SK-N-SH (cell line): ENCODE measurements at regions not wholly inside any gene's neighbourhood (a gene's known extent, or its start where the extent isn't known, plus 50 kb on each side); places are given as distances from the start of the nearest gene placed in this dataset.

ENCODE experiments used
- CTCF ChIA-PET: fragments of 300-600, 350-600 bp; formaldehyde crosslinking; extraction: SDS; loops from one replicate; lab custom pipeline; 2021; lab: Yijun Ruan, JAX
- POLR2A ChIA-PET: fragments of 350-600 bp; sonication (Branson Sonifier 250); formaldehyde crosslinking; extraction: SDS; loops from one replicate; lab custom pipeline; 2020; ENCODE audit warnings: antibody characterized with exemption, inconsistent platforms; lab: Yijun Ruan, JAX
- DNase-seq: peaks from one replicate; pipeline ENCODE4 v3.0.0; 2012
- H2AFZ ChIP-seq: fragments of 200-600 bp; sonication (generic); 2 replicates; pipeline ENCODE4 v1.8.1; 2016; ENCODE audit warnings: antibody characterized with exemption, mild to moderate bottlenecking, low read depth
- H3F3A ChIP-seq: fragments of 200-600 bp; sonication (generic); replicated peaks from 2 replicates; pipeline ENCODE3; 2016; ENCODE audit warnings: antibody characterized with exemption, mild to moderate bottlenecking; ENCODE audit not compliant: insufficient read depth
- H3K27ac ChIP-seq, 2 experiments: fragments of 200-500 bp in 1 of 2; fragments of 200-600 bp in 1 of 2; sonication (Bioruptor generic) in 1 of 2; sonication (generic), shearing (Covaris generic) in 1 of 2; 2 replicates each; pipeline versions ENCODE4 v1.5.1 to v1.6.1; 2014 to 2016; ENCODE audit warnings: low read depth in 2 of 2, inconsistent platforms in 1 of 2, low read length in 1 of 2, mild to moderate bottlenecking in 1 of 2, mixed read lengths in 1 of 2
- H3K27me3 ChIP-seq: fragments of 200-600 bp; sonication (generic), shearing (Covaris generic); 2 replicates; pipeline ENCODE4 v1.6.1; 2016; ENCODE audit warnings: mixed run types; ENCODE audit not compliant: insufficient read depth
- H3K36me3 ChIP-seq, 2 experiments: fragments of 200-500 bp in 1 of 2; fragments of 200-600 bp in 1 of 2; sonication (Bioruptor generic) in 1 of 2; sonication (generic) in 1 of 2; replicated peaks in 1 of 2; 2 replicates each; pipeline versions ENCODE3 to v1.5.1; 2014 to 2016; ENCODE audit warnings: low read length in 1 of 2, mild to moderate bottlenecking in 1 of 2; ENCODE audit not compliant: insufficient read depth in 2 of 2, control insufficient read depth in 1 of 2
- H3K4me1 ChIP-seq, 2 experiments: fragments of 200-500 bp in 1 of 2; fragments of 200-600 bp in 1 of 2; sonication (Bioruptor generic) in 1 of 2; sonication (generic), shearing (Covaris generic) in 1 of 2; 2 replicates each; pipeline versions ENCODE4 v1.5.1 to v1.6.1; 2014 to 2016; ENCODE audit warnings: low read depth in 1 of 2, low read length in 1 of 2, mixed run types in 1 of 2; ENCODE audit not compliant: insufficient read depth in 2 of 2, control insufficient read depth in 1 of 2
- H3K4me2 ChIP-seq: fragments of 200-600 bp; sonication (generic), shearing (Covaris generic); 2 replicates; pipeline ENCODE4 v1.6.1; 2017; ENCODE audit warnings: mixed run types
- H3K4me3 ChIP-seq, 2 experiments: fragments of 200-500 bp in 1 of 2; fragments of 200-600 bp in 1 of 2; sonication (Bioruptor generic) in 1 of 2; sonication (generic), shearing (Covaris generic) in 1 of 2; 2 replicates each; pipeline versions ENCODE4 v1.5.1 to v1.8.1; 2014 to 2016; ENCODE audit warnings: low read depth in 2 of 2, inconsistent platforms in 1 of 2, low read length in 1 of 2, mild to moderate bottlenecking in 1 of 2, mixed read lengths in 1 of 2, moderate library complexity in 1 of 2
- H3K79me2 ChIP-seq: fragments of 200-600 bp; sonication (generic); 2 replicates; pipeline ENCODE4 v1.8.1; 2017; ENCODE audit warnings: mild to moderate bottlenecking; ENCODE audit not compliant: insufficient read depth
- H3K9ac ChIP-seq: fragments of 200-600 bp; sonication (generic); 2 replicates; pipeline ENCODE4 v1.6.1; 2017; ENCODE audit warnings: mixed run types
- H3K9me2 ChIP-seq: fragments of 200-600 bp; sonication (generic); 2 replicates; pipeline ENCODE4 v1.6.1; 2017; ENCODE audit warnings: mixed run types
- H3K9me3 ChIP-seq: fragments of 200-600 bp; sonication (generic); 2 replicates; pipeline ENCODE4 v1.6.1; 2017; ENCODE audit warnings: mixed run types, mild to moderate bottlenecking, moderate library complexity
- H4K20me1 ChIP-seq: fragments of 200-600 bp; sonication (generic); 2 replicates; pipeline ENCODE4 v1.6.1; 2017; ENCODE audit warnings: mild to moderate bottlenecking, mixed run types; ENCODE audit not compliant: insufficient read depth
- EP300 ChIP-seq, 2 experiments: IDR thresholded peaks; 2 replicates each; pipeline versions ENCODE4 v1.4.0 to v1.6.1; 2012; ENCODE audit warnings: borderline replicate concordance in 1 of 2, low read depth in 1 of 2, low read length in 1 of 2
- FOXJ3 ChIP-seq: sonication (generic); formaldehyde crosslinking; IDR thresholded peaks from 2 replicates; pipeline ENCODE4 v1.5.1; 2020; ENCODE audit warnings: mild to moderate bottlenecking, missing genetic modification reagents
- FOXM1 ChIP-seq: IDR thresholded peaks from 2 replicates; pipeline ENCODE4 v1.4.0; 2012; ENCODE audit warnings: low read depth, mild to moderate bottlenecking
- GABPA ChIP-seq: IDR thresholded peaks from 2 replicates; pipeline ENCODE4 v1.4.0; 2012; ENCODE audit warnings: low read depth, mild to moderate bottlenecking
- IRF3 ChIP-seq: fragments of 150-350 bp; IDR thresholded peaks from 2 replicates; pipeline ENCODE4 v1.6.1; 2016; ENCODE audit warnings: mild to moderate bottlenecking, low read depth, low read length
- JUND ChIP-seq: IDR thresholded peaks from 2 replicates; pipeline ENCODE4 v1.4.0; 2012
- MAX ChIP-seq: IDR thresholded peaks from 2 replicates; pipeline ENCODE4 v1.4.0; 2012; ENCODE audit warnings: low read depth
- MEF2A ChIP-seq: IDR thresholded peaks from 2 replicates; pipeline ENCODE4 v1.4.0; 2012; ENCODE audit warnings: low read depth, borderline replicate concordance
- MXI1 ChIP-seq: IDR thresholded peaks from 2 replicates; pipeline ENCODE4 v1.6.1; 2012; ENCODE audit warnings: mild to moderate bottlenecking, low read depth, low read length, improper control_type of control experiment
- NRF1 ChIP-seq: IDR thresholded peaks from 2 replicates; pipeline ENCODE4 v1.6.1; 2012; ENCODE audit warnings: low read depth, mild to moderate bottlenecking, low read length
- RAD21 ChIP-seq: IDR thresholded peaks from 2 replicates; pipeline ENCODE4 v1.6.1; 2012; ENCODE audit warnings: mild to moderate bottlenecking, low read length
- RFX5 ChIP-seq: IDR thresholded peaks from 2 replicates; pipeline ENCODE4 v1.6.1; 2012; ENCODE audit warnings: mild to moderate bottlenecking, improper control_type of control experiment, low read length
- SIN3A ChIP-seq: IDR thresholded peaks from 2 replicates; pipeline ENCODE4 v1.6.1; 2012; ENCODE audit warnings: low read depth, mild to moderate bottlenecking, low read length, moderate library complexity, borderline replicate concordance
- SMC3 ChIP-seq: IDR thresholded peaks from 2 replicates; pipeline ENCODE4 v1.6.1; 2012; ENCODE audit warnings: low read depth, low read length, improper control_type of control experiment
- TCF12 ChIP-seq: IDR thresholded peaks from 2 replicates; pipeline ENCODE4 v1.4.0; 2012
- TEAD4 ChIP-seq: IDR thresholded peaks from 2 replicates; pipeline ENCODE4 v1.4.0; 2012; ENCODE audit warnings: mild to moderate bottlenecking, borderline replicate concordance; ENCODE audit not compliant: insufficient read depth
- USF2 ChIP-seq: fragments of 150-350 bp; IDR thresholded peaks from 2 replicates; pipeline ENCODE4 v1.6.1; 2017; ENCODE audit warnings: antibody characterized with exemption, low read length, low read depth, borderline replicate concordance
- ZBTB33 ChIP-seq: IDR thresholded peaks from 2 replicates; pipeline ENCODE4 v1.4.0; 2012; ENCODE audit warnings: low read depth, borderline replicate concordance
- WGBS: methylation state at CpG from one replicate; pipeline ENCODE4 v1.1.6; 2017; ENCODE audit warnings: low lambda C conversion rate; 5-methylcytosine and 5-hydroxymethylcytosine counted together

GRCh38 chr18:76234676-76235060 is 260.4 kb downstream of the ZNF516 start:
- Histone ChIP-seq H3K4me2 (no peak overlapping the region), H3K36me3 (no peaks in the 10 kb centered on the region), H3K9ac (no peak overlapping the region), H3K27ac (no peak overlapping the region), H2AFZ (no peak overlapping the region), H4K20me1 (no peaks in the 10 kb centered on the region), H3K4me1 (no peaks in the 10 kb centered on the region), H3K79me2 (no peaks in the 10 kb centered on the region), H3F3A (peaks cover 4% of the 10 kb centered on the region), H3K9me2 (no peaks in the 10 kb centered on the region), H3K4me3 (no peak overlapping the region), H3K9me3 (no peaks in the 10 kb centered on the region), H3K27me3 (no peaks in the 10 kb centered on the region)
- ChIA-PET CTCF (no interaction called here), POLR2A (no interaction called here)
- WGBS = 52% methylated on average over 12 of the region's 12 CpGs
- DNase-seq = no peak
- TF ChIP-seq RAD21 (no peak), MAX (no peak), IRF3 (no peak), FOXM1 (no peak), FOXJ3 (CRISPR knock-in tag) (no peak), USF2 (no peak), TCF12 (no peak), NRF1 (no peak), RFX5 (no peak), GABPA (no peak), SIN3A (no peak), MEF2A (no peak), SMC3 (no peak)

- no peak overlapping the region for H3K4me2 ChIP-seq
Observed at GRCh38 chr18:76233876-76234675, 261.0 kb downstream of the ZNF516 start.

More at GRCh38 chr18:76233876-76234675, 261.0 kb downstream of the ZNF516 start:
- no peak overlapping the region for H3K9ac ChIP-seq
- DNase-seq = no peak
- TF ChIP-seq FOXJ3 (CRISPR knock-in tag) (no peak), MXI1 (no peak), SIN3A (no peak), EP300 (IDR thresholded peaks at IDR 0.05; ENCODE audit: borderline replicate concordance in 1 of 2, low read depth in 1 of 2, low read length in 1 of 2) (no peak), MAX (no peak), RFX5 (no peak), JUND (no peak), TEAD4 (no peak), MEF2A (no peak), ZBTB33 (no peak)
- TF ChIP-seq, all 33 proteins: peak for 0
- Histone ChIP-seq H3K4me1 (no peaks in the 10 kb centered on the region), H3K79me2 (no peaks in the 10 kb centered on the region), H3K9me2 (no peaks in the 10 kb centered on the region), H3K9me3 (no peaks in the 10 kb centered on the region), H3K27me3 (no peaks in the 10 kb centered on the region), H3F3A (no peaks in the 10 kb centered on the region), H3K4me3 (no peak overlapping the region), H4K20me1 (no peaks in the 10 kb centered on the region), H2AFZ (no peak overlapping the region), H3K36me3 (no peaks in the 10 kb centered on the region), H3K27ac (no peak overlapping the region)
- 6% methylated on average over 5 of the region's 5 CpGs for WGBS
- ChIA-PET CTCF (no interaction called here), POLR2A (no interaction called here)
